ENCODE measurements at regions not wholly inside any gene's neighbourhood (a gene's known extent, or its start where the extent isn't known, plus 50 kb on each side); places are given as distances from the start of the nearest gene placed in this dataset.

DNA sequence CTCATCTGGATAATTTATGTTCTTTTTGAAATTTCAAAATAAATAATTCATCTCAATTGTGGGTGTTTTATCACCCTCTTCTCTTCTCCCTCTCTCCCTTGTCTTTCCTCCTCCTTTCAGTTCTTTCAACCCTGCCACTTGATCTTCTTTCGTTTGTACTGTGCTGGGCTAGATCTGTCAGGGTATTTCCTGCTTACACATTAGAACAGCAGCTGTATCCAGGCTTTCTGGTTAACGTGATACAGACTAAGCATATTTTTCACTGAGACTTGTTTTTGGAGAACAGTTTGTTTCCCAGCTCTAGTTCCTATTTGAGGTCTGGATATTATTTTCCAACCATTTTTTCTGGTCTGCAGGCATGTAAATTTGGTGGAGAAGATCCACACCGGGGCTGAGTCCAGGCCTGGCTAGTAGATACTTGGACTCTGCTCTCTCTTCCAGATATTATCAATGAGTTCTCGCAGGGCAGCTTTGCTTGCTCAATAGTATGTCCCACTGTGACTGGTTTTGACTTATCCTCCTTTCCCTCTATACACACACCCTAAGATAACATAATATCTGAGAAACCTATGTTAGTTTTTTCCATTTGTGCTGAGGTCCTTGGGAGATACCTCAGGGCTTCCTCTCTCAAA is 1310.7 kb upstream of the TENM3 start:
- no peaks in the 10 kb centered on the region for H3K4me1 Mint-ChIP-seq (ENCODE audit: low read depth)
- DNase-seq (ENCODE audit: low spot score), result no peak
- no peak overlapping the region for H3K27ac Mint-ChIP-seq
- H3K9me3 Mint-ChIP-seq, result peaks cover 10% of the 10 kb centered on the region
- no peak overlapping the region for H3K4me3 Mint-ChIP-seq (ENCODE audit: low read depth)
- no peaks in the 10 kb centered on the region for H3K36me3 Mint-ChIP-seq (ENCODE audit: low read depth)
- no peaks in the 10 kb centered on the region for H3K27me3 Mint-ChIP-seq (ENCODE audit: low read depth)
- intact Hi-C loops (cut with micrococcal nuclease), result no loop called here

DNA sequence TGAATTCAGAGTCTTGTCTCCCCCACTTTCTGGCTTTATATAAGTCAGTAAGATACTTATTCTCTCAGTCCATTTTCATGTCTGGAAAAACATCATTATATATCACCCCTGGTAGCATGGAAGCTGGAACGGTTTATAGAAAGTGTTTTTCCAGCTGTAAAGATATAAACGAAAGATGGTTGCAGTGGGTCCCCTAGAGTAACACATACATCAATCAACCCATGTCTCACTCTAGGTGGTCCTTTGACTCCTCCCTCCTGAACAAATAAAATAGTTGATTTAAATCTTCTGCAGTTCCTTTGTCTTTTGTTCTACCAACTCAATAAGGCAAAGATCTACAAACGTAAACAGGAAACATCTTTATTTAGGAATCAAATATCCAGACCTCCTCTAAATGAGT is 1306.1 kb upstream of the TENM3 start:
- Mint-ChIP-seq H3K27me3 (ENCODE audit: low read depth) (no peaks in the 10 kb centered on the region), H3K36me3 (ENCODE audit: low read depth) (no peaks in the 10 kb centered on the region), H3K9me3 (peaks cover 10% of the 10 kb centered on the region), H3K27ac (no peak overlapping the region), H3K4me3 (ENCODE audit: low read depth) (no peak overlapping the region), H3K4me1 (ENCODE audit: low read depth) (no peaks in the 10 kb centered on the region)
- intact Hi-C loops (cut with micrococcal nuclease), result no loop called here
- no peak for DNase-seq (ENCODE audit: low spot score)

DNA sequence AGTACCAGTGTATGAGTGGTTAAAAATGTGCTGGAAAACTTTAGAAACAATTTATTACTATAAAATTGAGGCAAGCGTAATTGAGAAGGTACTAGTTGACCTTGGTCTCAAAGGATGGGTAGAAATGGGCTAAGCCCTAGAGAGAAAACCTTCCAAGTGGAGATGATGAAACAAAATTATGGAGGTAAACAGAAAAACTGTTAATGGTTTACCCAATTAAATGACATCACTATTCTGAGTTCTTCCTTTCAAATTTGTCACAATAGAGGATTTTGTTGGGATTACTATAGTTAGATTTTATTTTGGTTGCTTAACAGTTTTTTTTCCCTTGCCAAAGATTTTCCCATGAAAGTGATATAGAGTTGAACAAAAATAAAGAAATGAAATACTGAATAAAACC is 1302.5 kb upstream of the TENM3 start:
- Mint-ChIP-seq H3K27me3 (ENCODE audit: low read depth) (no peaks in the 10 kb centered on the region), H3K9me3 (no peaks in the 10 kb centered on the region), H3K36me3 (ENCODE audit: low read depth) (no peaks in the 10 kb centered on the region), H3K27ac (no peak overlapping the region), H3K4me3 (ENCODE audit: low read depth) (no peak overlapping the region), H3K4me1 (ENCODE audit: low read depth) (no peaks in the 10 kb centered on the region)
- DNase-seq (ENCODE audit: low spot score), result no peak
- intact Hi-C loops (cut with micrococcal nuclease), result no loop called here

GRCh38 chr4:180942367-180942916 is 1300.8 kb upstream of the TENM3 start:
- Mint-ChIP-seq H3K27ac (no peak overlapping the region), H3K4me1 (ENCODE audit: low read depth) (no peaks in the 10 kb centered on the region)

GRCh38 chr4:180946188-180946587 is 1297.0 kb upstream of the TENM3 start:
- intact Hi-C loops (cut with micrococcal nuclease), result no loop called here
- Mint-ChIP-seq H3K36me3 (ENCODE audit: low read depth) (no peaks in the 10 kb centered on the region), H3K27me3 (ENCODE audit: low read depth) (no peaks in the 10 kb centered on the region), H3K27ac (no peak overlapping the region), H3K9me3 (no peaks in the 10 kb centered on the region), H3K4me1 (ENCODE audit: low read depth) (no peaks in the 10 kb centered on the region), H3K4me3 (ENCODE audit: low read depth) (no peak overlapping the region)
- no peak for DNase-seq (ENCODE audit: low spot score)

More at GRCh38 chr4:180942367-180942916, 1300.8 kb upstream of the TENM3 start:
- H3K4me3 Mint-ChIP-seq (ENCODE audit: low read depth), result no peak overlapping the region
- intact Hi-C loops (cut with micrococcal nuclease), result no loop called here
- H3K36me3 Mint-ChIP-seq (ENCODE audit: low read depth), result no peaks in the 10 kb centered on the region
- no peaks in the 10 kb centered on the region for H3K27me3 Mint-ChIP-seq (ENCODE audit: low read depth)
- H3K9me3 Mint-ChIP-seq, result no peaks in the 10 kb centered on the region
- DNase-seq (ENCODE audit: low spot score), result no peak

DNA sequence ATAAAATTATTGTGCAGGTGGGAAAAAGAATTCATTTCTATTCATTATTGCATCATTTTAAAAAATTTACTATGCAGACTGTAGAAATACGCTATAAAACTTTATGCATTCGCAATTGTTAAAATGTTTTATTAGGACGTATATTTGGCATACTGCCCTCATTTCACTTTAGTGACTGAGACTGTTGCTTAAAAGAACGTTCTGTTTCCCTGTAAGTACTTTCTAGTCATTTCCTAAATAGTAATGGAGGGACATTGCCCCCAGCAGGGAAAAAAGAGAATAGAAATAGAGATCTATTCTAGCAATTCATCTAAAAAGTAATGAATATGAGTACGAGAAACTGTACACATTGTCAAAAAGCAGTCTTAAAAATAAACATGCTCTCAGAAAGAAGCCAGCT is 1295.8 kb upstream of the TENM3 start:
- Mint-ChIP-seq H3K27ac (no peak overlapping the region), H3K4me3 (ENCODE audit: low read depth) (no peak overlapping the region), H3K27me3 (ENCODE audit: low read depth) (no peaks in the 10 kb centered on the region), H3K4me1 (ENCODE audit: low read depth) (no peaks in the 10 kb centered on the region), H3K36me3 (ENCODE audit: low read depth) (no peaks in the 10 kb centered on the region), H3K9me3 (no peaks in the 10 kb centered on the region)
- intact Hi-C loops (cut with micrococcal nuclease), result no loop called here
- DNase-seq (ENCODE audit: low spot score), result no peak

- Mint-ChIP-seq H3K27me3 (ENCODE audit: low read depth) (no peaks in the 10 kb centered on the region), H3K27ac (no peak overlapping the region), H3K36me3 (ENCODE audit: low read depth) (no peaks in the 10 kb centered on the region), H3K4me3 (ENCODE audit: low read depth) (no peak overlapping the region), H3K9me3 (no peaks in the 10 kb centered on the region), H3K4me1 (ENCODE audit: low read depth) (no peaks in the 10 kb centered on the region)
- intact Hi-C loops (cut with micrococcal nuclease), result no loop called here
- no peak for DNase-seq (ENCODE audit: low spot score)
These were observed 1293.6 kb upstream of the TENM3 start for GRCh38 chr4:180949424-180950213.

DNA sequence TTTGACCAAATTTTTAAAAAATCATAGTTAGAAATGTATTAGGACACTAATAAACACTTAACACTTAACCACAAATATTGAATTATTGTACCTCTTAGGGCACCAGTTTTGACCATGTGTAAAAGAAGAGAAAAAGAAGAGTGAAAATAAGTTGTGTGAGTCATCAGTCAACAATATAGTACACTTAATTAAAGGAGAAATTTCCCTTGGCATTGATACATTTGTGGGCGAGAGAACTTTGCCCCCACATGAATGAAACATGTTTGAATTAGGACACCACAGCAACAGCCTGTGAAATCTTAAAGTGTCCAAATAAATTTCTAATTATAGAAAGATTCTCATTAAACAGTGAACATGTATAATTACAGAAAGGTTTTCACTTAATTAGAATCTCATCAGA is 1292.8 kb upstream of the TENM3 start:
- Mint-ChIP-seq H3K4me3 (ENCODE audit: low read depth) (no peak overlapping the region), H3K36me3 (ENCODE audit: low read depth) (no peaks in the 10 kb centered on the region), H3K27ac (no peak overlapping the region), H3K4me1 (ENCODE audit: low read depth) (no peaks in the 10 kb centered on the region), H3K27me3 (ENCODE audit: low read depth) (no peaks in the 10 kb centered on the region), H3K9me3 (no peaks in the 10 kb centered on the region)
- DNase-seq (ENCODE audit: low spot score), result no peak
- intact Hi-C loops (cut with micrococcal nuclease), result no loop called here

DNA sequence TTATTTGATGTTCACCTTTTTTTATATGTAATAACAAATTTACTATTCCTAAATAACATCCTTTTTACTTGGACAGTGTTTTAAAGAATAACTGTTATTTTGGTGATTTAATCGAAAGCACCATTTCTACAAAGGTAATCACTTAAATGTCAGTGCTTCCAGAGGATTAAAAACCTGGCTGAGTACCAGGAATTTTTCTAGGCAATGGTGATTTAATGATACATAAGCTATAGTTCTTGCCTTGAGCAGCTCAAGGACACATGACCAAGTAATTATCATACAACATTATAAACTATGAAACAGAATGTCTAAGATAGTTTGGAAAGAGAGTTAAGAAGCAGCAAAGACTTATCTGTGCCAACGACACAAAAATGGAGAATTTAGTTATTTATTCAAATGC is 1291.9 kb upstream of the TENM3 start:
- no peaks in the 10 kb centered on the region for H3K27me3 Mint-ChIP-seq (ENCODE audit: low read depth)
- no peak for DNase-seq (ENCODE audit: low spot score)
- intact Hi-C loops (cut with micrococcal nuclease), result no loop called here
- no peaks in the 10 kb centered on the region for H3K9me3 Mint-ChIP-seq
- no peaks in the 10 kb centered on the region for H3K4me1 Mint-ChIP-seq (ENCODE audit: low read depth)
- H3K27ac Mint-ChIP-seq, result no peak overlapping the region
- H3K36me3 Mint-ChIP-seq (ENCODE audit: low read depth), result no peaks in the 10 kb centered on the region
- H3K4me3 Mint-ChIP-seq (ENCODE audit: low read depth), result no peak overlapping the region

DNA sequence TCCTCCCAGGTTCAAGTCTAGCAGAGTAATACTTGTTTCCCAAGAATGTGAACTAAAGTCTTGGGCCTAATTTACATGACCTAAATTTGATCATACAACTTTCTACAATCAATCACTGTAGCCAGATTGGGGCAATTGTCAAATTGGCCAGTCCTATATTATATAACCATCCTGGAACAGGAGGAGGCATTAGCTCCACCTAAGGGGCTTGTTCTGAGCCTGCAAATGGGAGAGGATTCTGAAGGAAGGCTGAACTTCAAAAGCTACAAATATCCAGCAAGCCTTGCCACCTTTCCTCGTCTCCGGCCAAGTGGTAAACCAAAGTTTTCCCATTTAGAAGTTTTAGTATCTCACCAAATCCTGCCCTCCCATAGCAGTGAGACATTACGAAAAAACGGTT is 1289.6 kb upstream of the TENM3 start:
- DNase-seq (ENCODE audit: low spot score), result no peak
- Mint-ChIP-seq H3K4me1 (ENCODE audit: low read depth) (no peaks in the 10 kb centered on the region), H3K36me3 (ENCODE audit: low read depth) (no peaks in the 10 kb centered on the region), H3K27ac (no peak overlapping the region), H3K9me3 (no peaks in the 10 kb centered on the region), H3K4me3 (ENCODE audit: low read depth) (no peak overlapping the region), H3K27me3 (ENCODE audit: low read depth) (no peaks in the 10 kb centered on the region)
- intact Hi-C loops (cut with micrococcal nuclease), result no loop called here

- no peak for DNase-seq (ENCODE audit: low spot score)
- H3K4me1 Mint-ChIP-seq (ENCODE audit: low read depth), result no peaks in the 10 kb centered on the region
- H3K36me3 Mint-ChIP-seq (ENCODE audit: low read depth), result no peaks in the 10 kb centered on the region
- no peaks in the 10 kb centered on the region for H3K9me3 Mint-ChIP-seq
- no peaks in the 10 kb centered on the region for H3K27me3 Mint-ChIP-seq (ENCODE audit: low read depth)
- no peak overlapping the region for H3K27ac Mint-ChIP-seq
- H3K4me3 Mint-ChIP-seq (ENCODE audit: low read depth), result no peak overlapping the region
- intact Hi-C loops (cut with micrococcal nuclease), result no loop called here
These were observed 1282.3 kb upstream of the TENM3 start for GRCh38 chr4:180960743-180961401.

GRCh38 chr4:180962268-180962667 is 1280.9 kb upstream of the TENM3 start:
- intact Hi-C loops (cut with micrococcal nuclease), result no loop called here
- Mint-ChIP-seq H3K36me3 (ENCODE audit: low read depth) (no peaks in the 10 kb centered on the region), H3K4me1 (ENCODE audit: low read depth) (no peaks in the 10 kb centered on the region), H3K27ac (no peak overlapping the region), H3K27me3 (ENCODE audit: low read depth) (no peaks in the 10 kb centered on the region), H3K9me3 (no peaks in the 10 kb centered on the region), H3K4me3 (ENCODE audit: low read depth) (no peak overlapping the region)
- no peak for DNase-seq (ENCODE audit: low spot score)

DNA sequence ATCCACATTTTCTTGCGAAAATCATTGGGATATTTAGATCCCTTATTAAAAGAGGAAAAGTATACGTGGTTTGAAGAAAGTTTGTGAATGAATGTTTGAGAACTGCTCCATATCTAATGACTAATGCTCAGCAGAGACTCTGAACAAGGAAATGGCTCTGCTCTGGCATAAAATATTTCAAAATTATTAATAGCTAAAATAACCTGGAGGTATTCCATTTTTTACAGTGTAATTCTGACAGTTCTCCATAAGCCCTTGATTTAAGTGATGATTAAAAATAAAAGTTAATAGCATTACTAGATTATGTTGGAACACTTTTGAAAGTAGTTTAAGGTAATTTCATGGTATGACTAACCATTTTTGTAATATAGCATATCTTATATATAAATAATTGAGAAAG is 1276.9 kb upstream of the TENM3 start:
- no peak for DNase-seq (ENCODE audit: low spot score)
- H3K4me1 Mint-ChIP-seq (ENCODE audit: low read depth), result no peaks in the 10 kb centered on the region
- intact Hi-C loops (cut with micrococcal nuclease), result no loop called here
- no peak overlapping the region for H3K27ac Mint-ChIP-seq
- H3K4me3 Mint-ChIP-seq (ENCODE audit: low read depth), result no peak overlapping the region
- no peaks in the 10 kb centered on the region for H3K36me3 Mint-ChIP-seq (ENCODE audit: low read depth)
- H3K27me3 Mint-ChIP-seq (ENCODE audit: low read depth), result no peaks in the 10 kb centered on the region
- H3K9me3 Mint-ChIP-seq, result no peaks in the 10 kb centered on the region

Measured in activated T-helper 2 cell treated with anti-CD3 and anti-CD28 coated beads, Interferon-gamma antibody, Interleukin-2, Interleukin-4, amounts not matched to agents 10 μg/mL and 5 μg/mL and 100 μg/mL, durations not matched to agents 14 hours and 24 hours and 36 hours (primary cell).